NCI-H1092 (cell line): ENCODE measurements at regions not wholly inside any gene's neighbourhood (a gene's known extent, or its start where the extent isn't known, plus 50 kb on each side); places are given as distances from the start of the nearest gene placed in this dataset.
"Not testable (repeated sequence)": the region's sequence is repeated elsewhere in the genome, so short reads cannot be mapped to it uniquely, and the experiment has no call there.

Source experiments
- DNase-seq: peaks from one replicate; lab custom pipeline; 2025; lab: John Stamatoyannopoulos, UW

GRCh38 chr18:34528177-34528576 lies 181.9 kb upstream of the DTNA start:
- no peak for DNase-seq

GRCh38 chr18:34529358-34530335 lies 180.5 kb upstream of the DTNA start:
- no peak for DNase-seq

GRCh38 chr18:34531110-34531509 lies 179.0 kb upstream of the DTNA start:
- DNase-seq: no peak

- DNase-seq: not testable (repeated sequence)
Observed at GRCh38 chr18:34534642-34535041, 175.5 kb upstream of the DTNA start.

GRCh38 chr18:34540897-34541296 lies 169.2 kb upstream of the DTNA start:
- DNase-seq: no peak

GRCh38 chr18:34542625-34543024 lies 167.5 kb upstream of the DTNA start:
- DNase-seq: no peak

GRCh38 chr18:34543356-34543755 lies 166.7 kb upstream of the DTNA start:
- DNase-seq: peak; percentile 8

- DNase-seq: no peak
Observed at GRCh38 chr18:34543945-34544344, 166.2 kb upstream of the DTNA start.

- DNase-seq: peak; percentile 37
Observed at GRCh38 chr18:34544930-34545329, 165.2 kb upstream of the DTNA start.

- DNase-seq: no peak
Observed at GRCh38 chr18:34548120-34548972, 161.8 kb upstream of the DTNA start.

GRCh38 chr18:34548973-34549294 lies 161.2 kb upstream of the DTNA start:
- no peak for DNase-seq

- no peak for DNase-seq
Observed at GRCh38 chr18:34549367-34549766, 160.7 kb upstream of the DTNA start.

GRCh38 chr18:34550156-34550555 lies 159.9 kb upstream of the DTNA start:
- DNase-seq: no peak

GRCh38 chr18:34550902-34551301 lies 159.2 kb upstream of the DTNA start:
- DNase-seq: no peak

- no peak for DNase-seq
Observed at GRCh38 chr18:34551824-34552223, 158.3 kb upstream of the DTNA start.

GRCh38 chr18:34562252-34562870 lies 147.7 kb upstream of the DTNA start:
- DNase-seq: no peak

- DNase-seq: no peak
Observed at GRCh38 chr18:34567857-34568256, 142.2 kb upstream of the DTNA start.

- no peak for DNase-seq
Observed at GRCh38 chr18:34576622-34577021, 133.5 kb upstream of the DTNA start.

- DNase-seq: no peak
Observed at GRCh38 chr18:34583895-34584294, 126.2 kb upstream of the DTNA start.

GRCh38 chr18:34590503-34590902 lies 119.6 kb upstream of the DTNA start:
- DNase-seq: no peak

- DNase-seq: no peak
Observed at GRCh38 chr18:34591920-34592444, 118.1 kb upstream of the DTNA start.

- DNase-seq: no peak
Observed at GRCh38 chr18:34592481-34592880, 117.6 kb upstream of the DTNA start.
